Uterus (tissue), 3 donors: ENCODE measurements at regions not wholly inside any gene's neighbourhood (a gene's known extent, or its start where the extent isn't known, plus 50 kb on each side); places are given as distances from the start of the nearest gene placed in this dataset.

Experiments used
- DNase-seq, 2 donors: peaks; one replicate each; pipeline ENCODE4 v3.0.0-alpha.2; 2019 to 2020
- H3K27ac ChIP-seq, 2 donors: fragments of 200-600 bp; sonication (generic); 1 replicate in 1 of 2; 2 replicates in 1 of 2; pipeline ENCODE4 v1.5.1; 2016 to 2018
- H3K27me3 ChIP-seq, 2 donors: fragments of 200-600 bp; sonication (generic); one replicate each; pipeline ENCODE4 v1.5.1; 2018 to 2019; ENCODE audit warnings: control low read depth in 1 of 2
- H3K36me3 ChIP-seq, 2 donors: fragments of 200-600 bp; sonication (generic); one replicate each; pipeline ENCODE4 v1.5.1; 2019; ENCODE audit warnings: control low read depth in 1 of 2
- H3K4me1 ChIP-seq, 2 donors: fragments of 200-600 bp; sonication (generic); one replicate each; pipeline ENCODE4 v1.5.1; 2018 to 2019; ENCODE audit warnings: control low read depth in 1 of 2
- H3K4me3 ChIP-seq, 2 donors: fragments of 200-600 bp; sonication (generic); 1 replicate in 1 of 2; 2 replicates in 1 of 2; pipeline ENCODE4 v1.5.1; 2018 to 2019; ENCODE audit warnings: mild to moderate bottlenecking in 1 of 2
- H3K9me3 ChIP-seq, 2 donors: fragments of 200-600 bp; sonication (generic); one replicate each; pipeline ENCODE4 v1.5.1; 2019; ENCODE audit warnings: control low read depth in 1 of 2
- POLR2A ChIP-seq, 2 donors: fragments of 450-650 bp; IDR thresholded peaks; one replicate each; pipeline ENCODE4 v1.6.1; 2016; ENCODE audit warnings: antibody characterized with exemption in 2 of 2, mild to moderate bottlenecking in 1 of 2, moderate library complexity in 1 of 2
- intact Hi-C: fragments of 100-400 bp; cut with DNase I; formaldehyde crosslinking; loops from one replicate; pipeline ENCODE4 v1.15.1; 2023; ENCODE audit warnings: low total_unique reads
- TF ChIP-seq, protein P1 (sequence below), 4 experiments: fragments of 200-600 bp in 2 of 4; fragments of 450-650 bp in 2 of 4; sonication (generic) in 2 of 4; IDR thresholded peaks; one replicate each; pipeline ENCODE4 v1.5.1; 2016 to 2019; ENCODE audit warnings: antibody characterized with exemption in 4 of 4, mild to moderate bottlenecking in 2 of 4, moderate library complexity in 1 of 4
- donor health status: DM: yes; HTN: yes; CAD: no.

DNA sequence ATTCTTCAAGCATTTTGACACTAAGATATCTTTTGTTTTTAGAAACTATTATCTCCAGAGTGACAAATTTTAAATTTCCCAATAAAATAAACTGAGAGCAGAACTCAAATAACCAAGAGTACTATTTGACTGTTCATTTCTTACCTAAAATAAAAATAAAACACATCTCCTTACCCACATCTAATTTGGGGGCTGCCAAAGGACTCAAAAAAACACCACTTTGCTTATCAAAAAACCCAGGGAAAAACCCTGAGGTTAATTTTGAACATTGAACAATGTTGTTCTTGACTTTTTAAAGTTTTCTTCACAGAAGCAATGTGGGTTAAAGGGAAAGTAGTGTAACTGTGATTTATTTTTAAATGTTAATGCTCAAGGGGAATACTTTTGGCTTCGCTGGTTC lies 243.0 kb upstream of the HHIP start:
- H3K4me3 ChIP-seq: no peak overlapping the region
- H3K27ac ChIP-seq: peak overlapping the region in 1 of 2 donors; percentile 2
- DNase-seq: no peak
- TF ChIP-seq, protein P1, sequence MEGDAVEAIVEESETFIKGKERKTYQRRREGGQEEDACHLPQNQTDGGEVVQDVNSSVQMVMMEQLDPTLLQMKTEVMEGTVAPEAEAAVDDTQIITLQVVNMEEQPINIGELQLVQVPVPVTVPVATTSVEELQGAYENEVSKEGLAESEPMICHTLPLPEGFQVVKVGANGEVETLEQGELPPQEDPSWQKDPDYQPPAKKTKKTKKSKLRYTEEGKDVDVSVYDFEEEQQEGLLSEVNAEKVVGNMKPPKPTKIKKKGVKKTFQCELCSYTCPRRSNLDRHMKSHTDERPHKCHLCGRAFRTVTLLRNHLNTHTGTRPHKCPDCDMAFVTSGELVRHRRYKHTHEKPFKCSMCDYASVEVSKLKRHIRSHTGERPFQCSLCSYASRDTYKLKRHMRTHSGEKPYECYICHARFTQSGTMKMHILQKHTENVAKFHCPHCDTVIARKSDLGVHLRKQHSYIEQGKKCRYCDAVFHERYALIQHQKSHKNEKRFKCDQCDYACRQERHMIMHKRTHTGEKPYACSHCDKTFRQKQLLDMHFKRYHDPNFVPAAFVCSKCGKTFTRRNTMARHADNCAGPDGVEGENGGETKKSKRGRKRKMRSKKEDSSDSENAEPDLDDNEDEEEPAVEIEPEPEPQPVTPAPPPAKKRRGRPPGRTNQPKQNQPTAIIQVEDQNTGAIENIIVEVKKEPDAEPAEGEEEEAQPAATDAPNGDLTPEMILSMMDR (IDR thresholded peaks at IDR 0.05): no peak
- TF ChIP-seq POLR2A (IDR thresholded peaks at IDR 0.05): no peak
- H3K9me3 ChIP-seq: no peaks in the 10 kb centered on the region
- intact Hi-C loops: no loop called here
- H3K36me3 ChIP-seq: no peaks in the 10 kb centered on the region
- no peaks in the 10 kb centered on the region for H3K4me1 ChIP-seq
- no peaks in the 10 kb centered on the region for H3K27me3 ChIP-seq

DNA sequence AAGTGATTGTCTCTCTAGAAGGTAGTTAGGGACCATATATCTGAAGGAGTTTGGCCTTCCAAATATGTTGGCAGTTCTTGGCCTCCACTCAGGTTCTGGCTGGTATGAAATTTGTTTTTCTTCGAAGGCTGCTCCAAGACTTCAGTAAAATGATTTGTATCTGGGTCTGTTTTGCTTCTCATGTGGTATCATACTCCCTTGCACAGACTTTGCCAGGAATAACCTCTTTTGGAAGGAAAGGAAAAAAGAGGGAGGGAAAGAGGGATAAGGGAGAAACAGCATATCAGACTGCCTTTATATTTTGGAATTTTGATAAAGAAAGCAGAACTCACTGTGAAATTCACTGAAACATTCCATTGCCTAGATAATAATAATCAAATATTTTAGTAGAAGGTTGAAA lies 242.1 kb upstream of the HHIP start:
- H3K9me3 ChIP-seq: no peaks in the 10 kb centered on the region
- H3K4me1 ChIP-seq: no peaks in the 10 kb centered on the region
- H3K4me3 ChIP-seq: no peak overlapping the region
- TF ChIP-seq, protein P1 (IDR thresholded peaks at IDR 0.05): no peak
- no peak for TF ChIP-seq POLR2A (IDR thresholded peaks at IDR 0.05)
- H3K36me3 ChIP-seq: no peaks in the 10 kb centered on the region
- intact Hi-C loops: no loop called here
- H3K27me3 ChIP-seq: no peaks in the 10 kb centered on the region
- peak overlapping the region; percentile 2 to 10 for H3K27ac ChIP-seq
- DNase-seq: peak in 1 of 2 donors; percentile 19

DNA sequence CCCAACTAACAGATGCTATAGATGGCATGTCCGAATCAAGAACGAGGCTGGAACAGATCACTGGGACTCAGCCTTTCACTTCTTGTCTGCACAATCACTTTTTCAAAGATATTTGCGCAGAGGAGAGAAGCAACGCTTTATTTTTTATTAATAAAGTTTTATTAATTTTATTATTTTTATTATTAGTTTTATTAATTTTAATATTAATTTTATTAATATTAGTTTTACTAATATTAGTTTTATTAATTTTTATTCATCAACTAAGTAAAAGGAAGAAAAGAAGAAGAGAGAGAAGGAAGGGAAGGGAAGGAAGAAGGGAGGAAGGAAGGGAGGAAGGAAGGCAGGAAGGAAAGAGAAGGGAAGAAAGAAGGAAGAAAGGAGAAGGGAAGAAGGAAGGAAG lies 236.4 kb upstream of the HHIP start:
- no peak for TF ChIP-seq POLR2A (IDR thresholded peaks at IDR 0.05)
- TF ChIP-seq, protein P1 (IDR thresholded peaks at IDR 0.05): no peak
- intact Hi-C loops: no loop called here
- Histone ChIP-seq H3K36me3 (no peaks in the 10 kb centered on the region), H3K9me3 (no peaks in the 10 kb centered on the region), H3K4me1 (no peaks in the 10 kb centered on the region), H3K4me3 (no peak overlapping the region), H3K27ac (no peak overlapping the region), H3K27me3 (no peaks in the 10 kb centered on the region)
- DNase-seq: no peak

- H3K27ac ChIP-seq: no peak overlapping the region
- no peak for DNase-seq
- H3K9me3 ChIP-seq: no peaks in the 10 kb centered on the region
- H3K4me1 ChIP-seq: no peaks in the 10 kb centered on the region
- no peaks in the 10 kb centered on the region for H3K27me3 ChIP-seq
- no peak overlapping the region for H3K4me3 ChIP-seq
- no peaks in the 10 kb centered on the region for H3K36me3 ChIP-seq
- TF ChIP-seq, protein P1 (IDR thresholded peaks at IDR 0.05): no peak
- no peak for TF ChIP-seq POLR2A (IDR thresholded peaks at IDR 0.05)
- intact Hi-C loops: no loop called here
Observed at GRCh38 chr4:144410230-144410783, 235.6 kb upstream of the HHIP start.

- no peaks in the 10 kb centered on the region for H3K9me3 ChIP-seq
- H3K27ac ChIP-seq: no peak overlapping the region
- no peaks in the 10 kb centered on the region for H3K27me3 ChIP-seq
- H3K4me1 ChIP-seq: no peaks in the 10 kb centered on the region
- DNase-seq: no peak
- intact Hi-C loops: no loop called here
- no peaks in the 10 kb centered on the region for H3K36me3 ChIP-seq
- H3K4me3 ChIP-seq: no peak overlapping the region
- TF ChIP-seq, protein P1 (IDR thresholded peaks at IDR 0.05): no peak
- TF ChIP-seq POLR2A (IDR thresholded peaks at IDR 0.05): no peak
Observed at GRCh38 chr4:144411119-144411518, 234.8 kb upstream of the HHIP start.
